Brain microvascular endothelial cell (primary cell): ENCODE measurements at regions not wholly inside any gene's neighbourhood (a gene's known extent, or its start where the extent isn't known, plus 50 kb on each side); places are given as distances from the start of the nearest gene placed in this dataset.
A peak's percentile ranks its signal among the peaks of the same experiment; 100 is the strongest.
"Not testable (repeated sequence)": the region's sequence is repeated elsewhere in the genome, so short reads cannot be mapped to it uniquely, and the experiment has no call there.

ENCODE experiments used
- DNase-seq: peaks from one replicate; pipeline ENCODE4 v3.0.0-alpha.2; 2020
- H3K27ac ChIP-seq: fragments of 250-450 bp; sonication (Bioruptor Pico); 2 replicates; pipeline ENCODE4 v1.5.1; 2020; ENCODE audit warnings: mild to moderate bottlenecking, moderate library complexity
- H3K27me3 ChIP-seq: fragments of 250-450 bp; sonication (Bioruptor Pico); replicated peaks from 2 replicates; pipeline ENCODE4 v1.5.1; 2020; ENCODE audit warnings: mild to moderate bottlenecking
- H3K36me3 ChIP-seq: fragments of 250-450 bp; sonication (Bioruptor Pico); replicated peaks from 2 replicates; pipeline ENCODE4 v1.5.1; 2020; ENCODE audit warnings: mild to moderate bottlenecking
- H3K4me3 ChIP-seq: 2 replicates; pipeline ENCODE4 v1.5.1; 2011; ENCODE audit warnings: low read depth, mild to moderate bottlenecking, control low read depth, low read length, moderate library complexity
- in situ Hi-C: cut with HindIII; loops from 2 replicates; pipeline ENCODE4 v1.10.0; 2017; ENCODE audit warnings: low sequenced_read_pairs, low pct_ligation_motif_present
- TF ChIP-seq, protein P1 (sequence below): IDR thresholded peaks from 2 replicates; pipeline ENCODE4 v1.5.1; 2011; ENCODE audit warnings: low read depth, mild to moderate bottlenecking, moderate library complexity, low read length, control low read depth, inconsistent platforms; ENCODE audit errors: missing control alignments

DNA sequence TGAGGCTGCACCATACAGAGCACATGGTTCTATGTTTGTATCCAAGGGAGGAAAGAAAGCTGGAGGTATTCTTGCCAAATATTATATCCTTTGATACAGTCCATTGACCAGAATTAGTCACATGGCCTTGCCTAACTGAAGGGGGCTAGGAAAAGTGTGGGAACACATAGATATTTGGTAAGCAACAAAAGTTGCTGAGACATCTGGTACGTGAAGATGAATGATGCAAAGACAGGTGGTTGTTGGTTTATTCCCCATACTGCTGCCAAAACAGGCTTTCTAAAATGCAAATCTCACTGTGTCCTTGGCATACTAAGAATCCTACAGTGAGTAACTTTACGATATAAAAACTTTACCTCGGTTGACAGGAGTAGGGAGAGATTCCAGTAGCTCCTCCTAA is 162.2 kb downstream of the VGLL3 start:
- no peaks in the 10 kb centered on the region for H3K36me3 ChIP-seq
- no peak overlapping the region for H3K27ac ChIP-seq
- H3K4me3 ChIP-seq, result no peak overlapping the region
- H3K27me3 ChIP-seq, result no peaks in the 10 kb centered on the region
- TF ChIP-seq, protein P1, sequence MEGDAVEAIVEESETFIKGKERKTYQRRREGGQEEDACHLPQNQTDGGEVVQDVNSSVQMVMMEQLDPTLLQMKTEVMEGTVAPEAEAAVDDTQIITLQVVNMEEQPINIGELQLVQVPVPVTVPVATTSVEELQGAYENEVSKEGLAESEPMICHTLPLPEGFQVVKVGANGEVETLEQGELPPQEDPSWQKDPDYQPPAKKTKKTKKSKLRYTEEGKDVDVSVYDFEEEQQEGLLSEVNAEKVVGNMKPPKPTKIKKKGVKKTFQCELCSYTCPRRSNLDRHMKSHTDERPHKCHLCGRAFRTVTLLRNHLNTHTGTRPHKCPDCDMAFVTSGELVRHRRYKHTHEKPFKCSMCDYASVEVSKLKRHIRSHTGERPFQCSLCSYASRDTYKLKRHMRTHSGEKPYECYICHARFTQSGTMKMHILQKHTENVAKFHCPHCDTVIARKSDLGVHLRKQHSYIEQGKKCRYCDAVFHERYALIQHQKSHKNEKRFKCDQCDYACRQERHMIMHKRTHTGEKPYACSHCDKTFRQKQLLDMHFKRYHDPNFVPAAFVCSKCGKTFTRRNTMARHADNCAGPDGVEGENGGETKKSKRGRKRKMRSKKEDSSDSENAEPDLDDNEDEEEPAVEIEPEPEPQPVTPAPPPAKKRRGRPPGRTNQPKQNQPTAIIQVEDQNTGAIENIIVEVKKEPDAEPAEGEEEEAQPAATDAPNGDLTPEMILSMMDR, result no peak
- in situ Hi-C loops, result no loop called here
- no peak for DNase-seq

DNA sequence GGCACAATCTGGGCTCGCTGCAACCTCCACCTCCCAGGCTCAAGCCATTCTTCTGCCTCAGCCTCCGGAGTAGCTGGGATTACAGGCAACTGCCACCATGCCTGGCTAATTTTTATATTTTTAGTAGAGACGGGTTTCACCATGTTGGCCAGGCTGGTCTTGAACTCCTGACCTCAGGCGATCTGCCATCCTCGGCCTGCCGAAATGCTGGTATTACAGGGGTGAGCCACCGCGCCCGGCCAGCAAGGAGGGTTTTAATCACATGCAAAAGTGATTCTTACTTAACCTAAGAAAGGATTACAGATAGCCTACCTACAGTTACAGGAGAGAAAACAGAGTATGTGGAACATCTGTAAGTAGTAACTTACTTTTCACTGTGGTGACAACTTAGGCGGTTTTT is 163.4 kb downstream of the VGLL3 start:
- in situ Hi-C loops, H3K4me3 ChIP-seq, H3K36me3 ChIP-seq, H3K27me3 ChIP-seq, H3K27ac ChIP-seq, DNase-seq: not testable (repeated sequence)

GRCh38 chr3:86826292-86826691 is 164.7 kb downstream of the VGLL3 start:
- Histone ChIP-seq H3K27me3 (no peaks in the 10 kb centered on the region), H3K27ac (no peak overlapping the region), H3K4me3 (no peak overlapping the region), H3K36me3 (no peaks in the 10 kb centered on the region)
- in situ Hi-C loops, result no loop called here
- no peak for DNase-seq
- TF ChIP-seq, protein P1, result peak; percentile 6

DNA sequence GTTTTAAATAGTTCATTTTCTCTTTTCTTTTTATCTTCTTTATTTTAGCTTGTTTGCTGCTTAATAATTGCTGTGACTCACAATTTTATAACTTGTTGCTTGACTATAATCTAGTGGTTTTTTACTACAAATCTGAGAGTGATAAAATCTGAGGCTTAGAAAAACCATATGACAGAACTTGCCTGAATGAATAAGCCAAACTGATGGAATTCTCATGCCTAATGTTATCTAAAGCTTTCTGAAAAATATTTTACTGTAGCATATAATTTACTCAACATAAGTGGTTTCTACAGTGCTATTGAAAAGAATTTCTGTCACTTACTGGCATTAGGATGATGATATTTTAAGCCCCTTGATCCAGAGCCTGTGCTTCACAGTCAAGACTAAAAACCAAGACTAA is 175.1 kb downstream of the VGLL3 start:
- TF ChIP-seq, protein P1, result no peak
- Histone ChIP-seq H3K36me3 (no peaks in the 10 kb centered on the region), H3K27me3 (no peaks in the 10 kb centered on the region), H3K27ac (no peak overlapping the region), H3K4me3 (no peak overlapping the region)
- in situ Hi-C loops, result no loop called here
- DNase-seq, result no peak

GRCh38 chr3:86814918-86815655 is 175.9 kb downstream of the VGLL3 start:
- no peaks in the 10 kb centered on the region for H3K36me3 ChIP-seq
- in situ Hi-C loops, result no loop called here
- no peaks in the 10 kb centered on the region for H3K27me3 ChIP-seq
- no peak overlapping the region for H3K4me3 ChIP-seq
- H3K27ac ChIP-seq, result no peak overlapping the region
- peak; percentile 11 for DNase-seq
- TF ChIP-seq, protein P1, result no peak

DNA sequence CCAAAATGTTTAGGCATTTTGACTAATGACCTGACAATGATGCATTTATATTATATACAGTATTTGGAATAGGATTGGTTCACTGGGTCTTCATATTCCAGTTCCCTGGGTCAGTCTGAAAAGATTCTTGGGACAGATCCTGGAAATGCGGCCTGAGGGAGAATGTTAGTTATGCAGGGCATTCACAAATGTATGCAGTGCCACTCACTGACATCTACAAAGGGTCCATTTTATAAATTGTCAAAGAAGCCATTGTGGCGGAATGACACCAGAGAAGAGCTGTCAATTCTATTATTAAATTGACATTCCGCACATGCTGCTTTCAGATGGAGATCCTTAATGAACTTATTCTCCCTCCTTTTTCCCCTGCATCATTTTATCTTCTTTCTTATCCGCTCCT is 176.6 kb downstream of the VGLL3 start:
- Histone ChIP-seq H3K27ac (no peak overlapping the region), H3K27me3 (no peaks in the 10 kb centered on the region), H3K4me3 (no peak overlapping the region), H3K36me3 (no peaks in the 10 kb centered on the region)
- TF ChIP-seq, protein P1, result no peak
- in situ Hi-C loops, result no loop called here
- no peak for DNase-seq
